ENCODE measurements at regions not wholly inside any gene's neighbourhood (a gene's known extent, or its start where the extent isn't known, plus 50 kb on each side); places are given as distances from the start of the nearest gene placed in this dataset.

DNA sequence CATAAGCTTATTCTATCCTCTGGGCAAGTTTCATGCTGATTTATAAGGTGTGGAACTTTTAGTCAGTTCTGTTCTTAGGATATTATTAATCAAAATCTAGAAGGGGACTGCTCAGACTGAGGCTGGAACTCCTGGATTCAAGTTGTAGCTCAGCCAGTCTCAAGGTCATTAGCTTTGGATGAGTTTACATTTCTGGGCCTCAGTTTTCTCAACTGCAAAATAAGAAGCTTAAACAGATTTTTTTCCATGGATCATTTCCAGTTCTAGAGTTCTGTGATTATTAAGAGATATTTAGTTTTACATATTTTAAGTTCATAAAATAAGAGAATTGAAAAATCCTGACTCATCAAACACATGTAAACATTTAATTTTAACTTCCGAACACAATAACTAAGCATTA lies 442.5 kb upstream of the PKDCC start:
- TF ChIP-seq, protein P1, sequence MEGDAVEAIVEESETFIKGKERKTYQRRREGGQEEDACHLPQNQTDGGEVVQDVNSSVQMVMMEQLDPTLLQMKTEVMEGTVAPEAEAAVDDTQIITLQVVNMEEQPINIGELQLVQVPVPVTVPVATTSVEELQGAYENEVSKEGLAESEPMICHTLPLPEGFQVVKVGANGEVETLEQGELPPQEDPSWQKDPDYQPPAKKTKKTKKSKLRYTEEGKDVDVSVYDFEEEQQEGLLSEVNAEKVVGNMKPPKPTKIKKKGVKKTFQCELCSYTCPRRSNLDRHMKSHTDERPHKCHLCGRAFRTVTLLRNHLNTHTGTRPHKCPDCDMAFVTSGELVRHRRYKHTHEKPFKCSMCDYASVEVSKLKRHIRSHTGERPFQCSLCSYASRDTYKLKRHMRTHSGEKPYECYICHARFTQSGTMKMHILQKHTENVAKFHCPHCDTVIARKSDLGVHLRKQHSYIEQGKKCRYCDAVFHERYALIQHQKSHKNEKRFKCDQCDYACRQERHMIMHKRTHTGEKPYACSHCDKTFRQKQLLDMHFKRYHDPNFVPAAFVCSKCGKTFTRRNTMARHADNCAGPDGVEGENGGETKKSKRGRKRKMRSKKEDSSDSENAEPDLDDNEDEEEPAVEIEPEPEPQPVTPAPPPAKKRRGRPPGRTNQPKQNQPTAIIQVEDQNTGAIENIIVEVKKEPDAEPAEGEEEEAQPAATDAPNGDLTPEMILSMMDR (IDR thresholded peaks at IDR 0.05) = no peak
- no peak for TF ChIP-seq POLR2A (IDR thresholded peaks at IDR 0.05)
